ENCODE measurements at regions not wholly inside any gene's neighbourhood (a gene's known extent, or its start where the extent isn't known, plus 50 kb on each side); places are given as distances from the start of the nearest gene placed in this dataset.

- DNase-seq (ENCODE audit: low spot score) = no peak
- Histone ChIP-seq H3K27ac (replicated peaks; ENCODE audit: low read length) (no peak overlapping the region), H2BK15ac (ENCODE audit: low read length) (no peak overlapping the region), H3K27me3 (ENCODE audit: control insufficient read depth in 3 of 3, insufficient read depth in 3 of 3, low read depth in 1 of 3, low read length in 3 of 3) (no peaks in the 10 kb centered on the region), H2BK120ac (ENCODE audit: low read depth, low read length) (no peak overlapping the region), H2AK5ac (ENCODE audit: low read depth, low read length) (no peak overlapping the region), H4K8ac (ENCODE audit: low read depth, low read length) (no peak overlapping the region), H2AFZ (ENCODE audit: low read length) (no peak overlapping the region), H3K14ac (ENCODE audit: low read length) (no peak overlapping the region), H3K36me3 (replicated peaks in 1 of 2; ENCODE audit: control insufficient read depth in 2 of 2, insufficient read depth in 2 of 2, low read length in 2 of 2) (no peaks in the 10 kb centered on the region), H2BK12ac (ENCODE audit: low read length) (no peak overlapping the region), H3K23ac (ENCODE audit: low read depth, low read length, poor library complexity) (no peak overlapping the region), H3K4me2 (ENCODE audit: insufficient read depth, low read length, poor library complexity, severe bottlenecking) (no peak overlapping the region), H3K4me3 (ENCODE audit: low read length in 2 of 2) (no peak overlapping the region), H3K4me1 (ENCODE audit: control insufficient read depth in 2 of 2, insufficient read depth in 1 of 2, low read depth in 1 of 2, low read length in 2 of 2) (no peaks in the 10 kb centered on the region), H3K9ac (ENCODE audit: low read depth, low read length, poor library complexity) (no peak overlapping the region), H3K79me1 (ENCODE audit: low read depth, low read length) (no peaks in the 10 kb centered on the region), H3K4ac (ENCODE audit: low read length) (no peak overlapping the region), H2BK5ac (ENCODE audit: low read length) (no peak overlapping the region), H4K91ac (ENCODE audit: low read depth, low read length, poor library complexity) (no peak overlapping the region), H3K9me3 (replicated peaks in 1 of 2; ENCODE audit: control insufficient read depth in 2 of 2, insufficient read depth in 1 of 2, low read depth in 1 of 2, low read length in 2 of 2) (peaks cover 0 to 21% of the 10 kb centered on the region in 2 donors), H3K18ac (ENCODE audit: low read length) (no peak overlapping the region)
- no CpG with 5 or more reads among the region's 10 CpGs for WGBS, 2 donors (ENCODE audit: extremely low coverage in 2 of 2, insufficient read length in 2 of 2, insufficient replicate concordance in 1 of 2)
These were observed 1540.5 kb downstream of the UQCRFS1 start for GRCh38 chr19:27672309-27673047.

GRCh38 chr19:27671876-27672275, 1541.1 kb downstream of the UQCRFS1 start:
- WGBS, 2 donors (ENCODE audit: extremely low coverage in 2 of 2, insufficient read length in 2 of 2, insufficient replicate concordance in 1 of 2) = no CpG with 5 or more reads among the region's 2 CpGs

DNA sequence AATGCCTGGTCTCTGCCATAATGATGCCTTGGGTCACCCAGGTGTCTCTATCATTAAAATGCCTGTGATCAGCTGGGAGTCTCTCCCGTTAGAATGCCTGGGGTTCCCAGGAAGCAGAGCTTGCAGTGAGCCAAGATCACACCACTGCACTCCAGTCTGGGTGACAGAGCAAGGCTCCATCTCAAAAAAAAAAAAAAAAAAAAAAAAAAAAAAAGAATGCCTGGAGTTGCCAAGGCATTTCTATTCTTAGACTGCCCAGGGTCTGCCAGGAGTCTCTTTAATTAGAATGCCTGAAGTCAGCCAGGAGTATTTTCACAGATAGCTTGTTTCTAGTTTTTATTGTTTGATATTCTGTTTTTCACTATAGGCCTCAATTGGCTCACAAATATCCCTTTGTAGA, 1552.5 kb downstream of the UQCRFS1 start:
- H2AK5ac ChIP-seq (ENCODE audit: low read depth, low read length) = no peak overlapping the region
- no peak overlapping the region for H4K91ac ChIP-seq (ENCODE audit: low read depth, low read length, poor library complexity)
- no peak overlapping the region for H3K4me2 ChIP-seq (ENCODE audit: insufficient read depth, low read length, poor library complexity, severe bottlenecking)
- no peak overlapping the region for H2BK12ac ChIP-seq (ENCODE audit: low read length)
- no peak overlapping the region for H3K27ac ChIP-seq (replicated peaks; ENCODE audit: low read length)
- H3K27me3 ChIP-seq (ENCODE audit: control insufficient read depth in 3 of 3, insufficient read depth in 3 of 3, low read depth in 1 of 3, low read length in 3 of 3) = no peaks in the 10 kb centered on the region
- no CpG with 5 or more reads among the region's 1 CpG for WGBS, 2 donors (ENCODE audit: extremely low coverage in 2 of 2, insufficient read length in 2 of 2, insufficient replicate concordance in 1 of 2)
- H3K23ac ChIP-seq (ENCODE audit: low read depth, low read length, poor library complexity) = no peak overlapping the region
- no peak overlapping the region for H3K4me3 ChIP-seq (ENCODE audit: low read length in 2 of 2)
- H2BK120ac ChIP-seq (ENCODE audit: low read depth, low read length) = no peak overlapping the region
- no peak overlapping the region for H3K14ac ChIP-seq (ENCODE audit: low read length)
- no peaks in the 10 kb centered on the region for H3K36me3 ChIP-seq (replicated peaks in 1 of 2; ENCODE audit: control insufficient read depth in 2 of 2, insufficient read depth in 2 of 2, low read length in 2 of 2)
- peaks cover 0 to 11% of the 10 kb centered on the region in 2 donors for H3K9me3 ChIP-seq (replicated peaks in 1 of 2; ENCODE audit: control insufficient read depth in 2 of 2, insufficient read depth in 1 of 2, low read depth in 1 of 2, low read length in 2 of 2)
- H2BK5ac ChIP-seq (ENCODE audit: low read length) = no peak overlapping the region
- no peak for DNase-seq (ENCODE audit: low spot score)
- no peaks in the 10 kb centered on the region for H3K4me1 ChIP-seq (ENCODE audit: control insufficient read depth in 2 of 2, insufficient read depth in 1 of 2, low read depth in 1 of 2, low read length in 2 of 2)
- H3K79me1 ChIP-seq (ENCODE audit: low read depth, low read length) = no peaks in the 10 kb centered on the region
- H2BK15ac ChIP-seq (ENCODE audit: low read length) = no peak overlapping the region
- H3K9ac ChIP-seq (ENCODE audit: low read depth, low read length, poor library complexity) = no peak overlapping the region
- H2AFZ ChIP-seq (ENCODE audit: low read length) = no peak overlapping the region
- no peak overlapping the region for H4K8ac ChIP-seq (ENCODE audit: low read depth, low read length)
- no peak overlapping the region for H3K18ac ChIP-seq (ENCODE audit: low read length)
- H3K4ac ChIP-seq (ENCODE audit: low read length) = no peak overlapping the region

More at GRCh38 chr19:27671876-27672275, 1541.1 kb downstream of the UQCRFS1 start:
- no peaks in the 10 kb centered on the region for H3K36me3 ChIP-seq (replicated peaks in 1 of 2; ENCODE audit: control insufficient read depth in 2 of 2, insufficient read depth in 2 of 2, low read length in 2 of 2)
- no peak overlapping the region for H3K4ac ChIP-seq (ENCODE audit: low read length)
- no peaks in the 10 kb centered on the region for H3K79me1 ChIP-seq (ENCODE audit: low read depth, low read length)
- no peak overlapping the region for H3K9ac ChIP-seq (ENCODE audit: low read depth, low read length, poor library complexity)
- no peak overlapping the region for H3K14ac ChIP-seq (ENCODE audit: low read length)
- H3K23ac ChIP-seq (ENCODE audit: low read depth, low read length, poor library complexity) = no peak overlapping the region
- H3K27me3 ChIP-seq (ENCODE audit: control insufficient read depth in 3 of 3, insufficient read depth in 3 of 3, low read depth in 1 of 3, low read length in 3 of 3) = no peaks in the 10 kb centered on the region
- no peak overlapping the region for H4K91ac ChIP-seq (ENCODE audit: low read depth, low read length, poor library complexity)
- no peak overlapping the region for H4K8ac ChIP-seq (ENCODE audit: low read depth, low read length)
- no peak overlapping the region for H3K4me2 ChIP-seq (ENCODE audit: insufficient read depth, low read length, poor library complexity, severe bottlenecking)
- H2BK12ac ChIP-seq (ENCODE audit: low read length) = no peak overlapping the region
- H2AFZ ChIP-seq (ENCODE audit: low read length) = no peak overlapping the region
- H3K18ac ChIP-seq (ENCODE audit: low read length) = no peak overlapping the region
- H2AK5ac ChIP-seq (ENCODE audit: low read depth, low read length) = no peak overlapping the region
- H2BK5ac ChIP-seq (ENCODE audit: low read length) = no peak overlapping the region
- no peaks in the 10 kb centered on the region for H3K4me1 ChIP-seq (ENCODE audit: control insufficient read depth in 2 of 2, insufficient read depth in 1 of 2, low read depth in 1 of 2, low read length in 2 of 2)
- no peak overlapping the region for H2BK15ac ChIP-seq (ENCODE audit: low read length)
- H2BK120ac ChIP-seq (ENCODE audit: low read depth, low read length) = no peak overlapping the region
- peaks cover 0 to 21% of the 10 kb centered on the region in 2 donors for H3K9me3 ChIP-seq (replicated peaks in 1 of 2; ENCODE audit: control insufficient read depth in 2 of 2, insufficient read depth in 1 of 2, low read depth in 1 of 2, low read length in 2 of 2)
- no peak for DNase-seq (ENCODE audit: low spot score)
- no peak overlapping the region for H3K4me3 ChIP-seq (ENCODE audit: low read length in 2 of 2)
- H3K27ac ChIP-seq (replicated peaks; ENCODE audit: low read length) = no peak overlapping the region

DNA sequence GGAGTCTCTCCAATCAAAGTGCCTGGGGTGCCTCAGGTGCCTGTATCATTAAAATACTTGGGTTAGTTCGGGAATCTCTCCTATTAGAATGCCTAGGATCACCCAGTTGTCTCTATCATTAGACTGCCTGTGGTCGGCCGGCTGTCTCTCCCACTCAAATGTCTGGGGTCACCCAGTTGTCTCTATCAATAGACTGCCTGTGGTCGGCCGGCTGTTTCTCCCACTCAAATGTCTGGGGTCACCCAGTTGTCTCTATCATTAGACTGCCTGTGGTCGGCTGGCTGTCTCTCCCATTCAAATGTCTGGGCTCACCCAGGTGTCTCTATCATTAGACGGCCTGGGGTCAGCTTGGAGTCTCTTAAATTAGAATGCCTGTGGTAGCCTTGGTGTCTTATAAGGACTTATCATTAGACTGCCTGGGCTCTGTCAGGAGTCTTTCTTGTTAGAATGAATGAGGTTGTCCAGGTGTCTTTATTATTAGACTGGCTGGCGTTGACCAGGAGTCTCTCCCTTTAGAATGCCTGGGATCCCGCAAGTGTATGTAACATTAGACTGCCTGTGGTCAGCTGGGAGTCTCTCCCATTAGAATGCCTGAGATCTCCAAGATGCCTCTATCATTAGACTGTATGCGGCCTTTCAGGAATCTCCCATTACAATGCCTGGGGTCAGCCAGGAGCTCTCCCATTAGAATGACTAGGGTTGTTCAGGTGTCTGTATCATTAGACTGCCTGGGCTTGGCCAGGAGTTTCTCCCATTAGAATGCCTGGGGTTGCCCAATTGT, 1555.5 kb downstream of the UQCRFS1 start:
- Histone ChIP-seq H3K4me3 (ENCODE audit: low read length in 2 of 2) (no peak overlapping the region), H3K9me3 (replicated peaks in 1 of 2; ENCODE audit: control insufficient read depth in 2 of 2, insufficient read depth in 1 of 2, low read depth in 1 of 2, low read length in 2 of 2) (peaks cover 0 to 23% of the 10 kb centered on the region in 2 donors), H2AK5ac (ENCODE audit: low read depth, low read length) (no peak overlapping the region), H3K18ac (ENCODE audit: low read length) (no peak overlapping the region), H3K4me1 (ENCODE audit: control insufficient read depth in 2 of 2, insufficient read depth in 1 of 2, low read depth in 1 of 2, low read length in 2 of 2) (no peaks in the 10 kb centered on the region), H3K79me1 (ENCODE audit: low read depth, low read length) (no peaks in the 10 kb centered on the region), H3K36me3 (replicated peaks in 1 of 2; ENCODE audit: control insufficient read depth in 2 of 2, insufficient read depth in 2 of 2, low read length in 2 of 2) (no peaks in the 10 kb centered on the region), H2BK15ac (ENCODE audit: low read length) (no peak overlapping the region), H3K4me2 (ENCODE audit: insufficient read depth, low read length, poor library complexity, severe bottlenecking) (no peak overlapping the region), H4K91ac (ENCODE audit: low read depth, low read length, poor library complexity) (no peak overlapping the region), H3K27me3 (ENCODE audit: control insufficient read depth in 3 of 3, insufficient read depth in 3 of 3, low read depth in 1 of 3, low read length in 3 of 3) (no peaks in the 10 kb centered on the region), H3K4ac (ENCODE audit: low read length) (no peak overlapping the region), H2BK12ac (ENCODE audit: low read length) (no peak overlapping the region), H4K8ac (ENCODE audit: low read depth, low read length) (no peak overlapping the region), H3K14ac (ENCODE audit: low read length) (no peak overlapping the region), H3K27ac (replicated peaks; ENCODE audit: low read length) (no peak overlapping the region), H2BK120ac (ENCODE audit: low read depth, low read length) (no peak overlapping the region), H3K9ac (ENCODE audit: low read depth, low read length, poor library complexity) (no peak overlapping the region), H2AFZ (ENCODE audit: low read length) (no peak overlapping the region), H2BK5ac (ENCODE audit: low read length) (no peak overlapping the region), H3K23ac (ENCODE audit: low read depth, low read length, poor library complexity) (no peak overlapping the region)
- no peak for DNase-seq (ENCODE audit: low spot score)
- no CpG with 5 or more reads among the region's 10 CpGs for WGBS, 2 donors (ENCODE audit: extremely low coverage in 2 of 2, insufficient read length in 2 of 2, insufficient replicate concordance in 1 of 2)

Data from neuronal stem cell (in vitro differentiated cells).